ENCODE measurements at regions not wholly inside any gene's neighbourhood (a gene's known extent, or its start where the extent isn't known, plus 50 kb on each side); places are given as distances from the start of the nearest gene placed in this dataset.

- no peak overlapping the region for H2AFZ ChIP-seq (ENCODE audit: low read depth, low read length, poor library complexity, severe bottlenecking)
- H4K20me1 ChIP-seq (ENCODE audit: insufficient read depth) = no peaks in the 10 kb centered on the region
- RAD21 ChIA-PET (ENCODE audit: low non-redundant PET in 1 of 2, low total read pairs in 2 of 2, uncharacterized antibody in 2 of 2, unreplicated experiment in 2 of 2) = no interaction called here
- H3K4me1 ChIP-seq (ENCODE audit: control insufficient read depth in 1 of 2, insufficient read depth in 2 of 2, low read length in 2 of 2) = no peaks in the 10 kb centered on the region
- no peaks in the 10 kb centered on the region for H3K36me3 ChIP-seq (ENCODE audit: control insufficient read depth in 1 of 2, insufficient read depth in 2 of 2, low read length in 2 of 2)
- CTCF ChIA-PET = no interaction called here
- DNase-seq (ENCODE audit: low read depth, low spot score) (no peak), ATAC-seq (no peak)
- no peak overlapping the region for H3K4me2 ChIP-seq (ENCODE audit: low read length)
- POLR2A ChIA-PET = no interaction called here
- H3K79me2 ChIP-seq (ENCODE audit: insufficient read depth, low read length) = no peaks in the 10 kb centered on the region
- intact Hi-C loops (cut with micrococcal nuclease) = no loop called here
- H3K27me3 ChIP-seq (ENCODE audit: insufficient read depth, low read length) = no peaks in the 10 kb centered on the region
- H3K27ac ChIP-seq (ENCODE audit: low read depth, low read length) = no peak overlapping the region
- no TSS peak for BruUV-seq (replicated peaks)
- TF ChIP-seq, protein P1, sequence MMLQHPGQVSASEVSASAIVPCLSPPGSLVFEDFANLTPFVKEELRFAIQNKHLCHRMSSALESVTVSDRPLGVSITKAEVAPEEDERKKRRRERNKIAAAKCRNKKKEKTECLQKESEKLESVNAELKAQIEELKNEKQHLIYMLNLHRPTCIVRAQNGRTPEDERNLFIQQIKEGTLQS (IDR thresholded peaks at IDR 0.05) = no peak
- TF ChIP-seq ZBTB33 (IDR thresholded peaks at IDR 0.05; ENCODE audit: extremely low read depth, insufficient replicate concordance, low read length) (no peak), ZFX (IDR thresholded peaks at IDR 0.05) (no peak), TCF7L2 (IDR thresholded peaks at IDR 0.05; ENCODE audit: borderline replicate concordance, extremely low read depth, insufficient read depth, insufficient read length) (no peak), EGR1 (IDR thresholded peaks at IDR 0.05; ENCODE audit: low read depth) (no peak), EZH2phosphoT487 (IDR thresholded peaks at IDR 0.05; ENCODE audit: borderline replicate concordance) (no peak), CBX3 (IDR thresholded peaks at IDR 0.05; ENCODE audit: low read depth) (no peak), SIN3A (IDR thresholded peaks at IDR 0.05; ENCODE audit: low read depth) (no peak), POLR2AphosphoS5 (IDR thresholded peaks at IDR 0.05; ENCODE audit: low read depth, low read length) (no peak), FOSL1 (IDR thresholded peaks at IDR 0.05; ENCODE audit: low read depth) (no peak), CEBPB (IDR thresholded peaks at IDR 0.05; ENCODE audit: low read depth) (no peak), YY1 (IDR thresholded peaks at IDR 0.05; ENCODE audit: extremely low read depth, insufficient replicate concordance, low read depth, low read length) (no peak), POLR2A (IDR thresholded peaks at IDR 0.05; ENCODE audit: borderline replicate concordance, extremely low read depth, insufficient read depth, insufficient read length) (no peak), CTCF (IDR thresholded peaks at IDR 0.05 in 2 of 3, conservative IDR thresholded peaks at IDR 0.05 in 1 of 3; ENCODE audit: borderline replicate concordance in 1 of 3, insufficient read depth in 1 of 3, low read depth in 2 of 3, low read length in 2 of 3) (no peak), JUND (IDR thresholded peaks at IDR 0.05) (no peak), SP1 (IDR thresholded peaks at IDR 0.05; ENCODE audit: low read depth) (no peak), ZNF274 (IDR thresholded peaks at IDR 0.05; ENCODE audit: low read depth, low read length) (no peak), SRF (IDR thresholded peaks at IDR 0.05; ENCODE audit: low read depth) (no peak)
- no peaks in the 10 kb centered on the region for H3K9me2 ChIP-seq (ENCODE audit: insufficient read depth)
- no peak overlapping the region for H3K9ac ChIP-seq (ENCODE audit: low read length)
- H3K9me3 ChIP-seq (ENCODE audit: control insufficient read depth in 1 of 2, insufficient read depth in 1 of 2, low read depth in 1 of 2, low read length in 2 of 2) = no peaks in the 10 kb centered on the region
- no peak overlapping the region for H3K4me3 ChIP-seq (replicated peaks in 1 of 2; ENCODE audit: low read depth in 1 of 2, low read length in 2 of 2)
Observed at GRCh38 chr6:19070520-19070919, 683.4 kb downstream of the RNF144B start.
